DND-41 (cell line): ENCODE measurements at regions not wholly inside any gene's neighbourhood (a gene's known extent, or its start where the extent isn't known, plus 50 kb on each side); places are given as distances from the start of the nearest gene placed in this dataset.

Experiments
- ATAC-seq: fragments of 200-7000 bp; cut with Tn5 transposase; 3 replicates; pipeline ENCODE4 v1.9.1; 2021; ENCODE audit warnings: low read depth; ENCODE audit not compliant: insufficient read depth
- DNase-seq: peaks from one replicate; pipeline ENCODE4 v3.0.0-alpha.2; 2020
- H2AFZ ChIP-seq: 2 replicates; pipeline ENCODE4 v1.6.0; 2012; ENCODE audit warnings: low read depth, low read length
- H3K27ac ChIP-seq: 2 replicates; pipeline ENCODE4 v1.5.1; 2012; ENCODE audit warnings: low read length, inconsistent platforms
- H3K27me3 ChIP-seq: fragments of 200-600 bp; sonication (generic); 2 replicates; pipeline ENCODE4 v1.6.0; 2012; ENCODE audit warnings: low read length, mild to moderate bottlenecking, inconsistent platforms; ENCODE audit not compliant: insufficient read depth, poor library complexity
- H3K36me3 ChIP-seq: 2 replicates; pipeline ENCODE4 v1.5.1; 2012; ENCODE audit warnings: low read length, inconsistent platforms; ENCODE audit not compliant: insufficient read depth
- H3K4me1 ChIP-seq: 2 replicates; pipeline ENCODE4 v1.5.1; 2012; ENCODE audit warnings: mild to moderate bottlenecking, low read length; ENCODE audit not compliant: insufficient read depth
- H3K4me2 ChIP-seq: 2 replicates; pipeline ENCODE4 v1.6.0; 2012; ENCODE audit warnings: mild to moderate bottlenecking, moderate library complexity, low read length, inconsistent platforms; ENCODE audit not compliant: insufficient read depth
- H3K4me3 ChIP-seq, 2 experiments: fragments of 200-600 bp in 1 of 2; shearing (Covaris generic) in 1 of 2; 2 replicates each; pipeline ENCODE4 v1.5.1; 2012 to 2016; ENCODE audit warnings: inconsistent platforms in 2 of 2, low read length in 2 of 2, mild to moderate bottlenecking in 2 of 2, low read depth in 1 of 2, moderate library complexity in 1 of 2
- H3K79me2 ChIP-seq: 2 replicates; pipeline ENCODE4 v1.6.0; 2012; ENCODE audit warnings: low read length, inconsistent platforms; ENCODE audit not compliant: insufficient read depth
- H3K9ac ChIP-seq: 2 replicates; pipeline ENCODE4 v1.6.0; 2012; ENCODE audit warnings: low read depth, mild to moderate bottlenecking, inconsistent platforms, low read length, moderate library complexity
- H3K9me3 ChIP-seq: 2 replicates; pipeline ENCODE4 v1.5.1; 2012; ENCODE audit warnings: low read length, moderate library complexity, mild to moderate bottlenecking, inconsistent platforms; ENCODE audit not compliant: insufficient read depth, severe bottlenecking
- H4K20me1 ChIP-seq: 2 replicates; pipeline ENCODE4 v1.6.0; 2012; ENCODE audit warnings: low read length; ENCODE audit not compliant: insufficient read depth
- CTCF ChIP-seq: IDR thresholded peaks from 2 replicates; pipeline ENCODE4 v1.5.1; 2012; ENCODE audit warnings: borderline replicate concordance, low read length, moderate library complexity, mild to moderate bottlenecking; ENCODE audit not compliant: poor library complexity, severe bottlenecking; ENCODE audit errors: extremely low read depth
- EZH2 ChIP-seq: IDR thresholded peaks from 3 replicates; pipeline ENCODE4 v1.6.1; 2012; ENCODE audit warnings: borderline replicate concordance, low read depth, mild to moderate bottlenecking, moderate library complexity, low read length, inconsistent platforms; ENCODE audit not compliant: severe bottlenecking

GRCh38 chr4:34733185-34733941, 1511.0 kb downstream of the ARAP2 start:
- no peaks in the 10 kb centered on the region for H4K20me1 ChIP-seq
- H3K27me3 ChIP-seq = no peaks in the 10 kb centered on the region
- H3K4me1 ChIP-seq = no peaks in the 10 kb centered on the region
- no peak overlapping the region for H3K9ac ChIP-seq
- TF ChIP-seq EZH2 = no peak
- TF ChIP-seq CTCF = no peak
- ATAC-seq (no peak), DNase-seq (no peak)
- H3K4me3 ChIP-seq = no peak overlapping the region
- no peaks in the 10 kb centered on the region for H3K36me3 ChIP-seq
- H2AFZ ChIP-seq = no peak overlapping the region
- H3K79me2 ChIP-seq = no peaks in the 10 kb centered on the region
- H3K9me3 ChIP-seq = no peaks in the 10 kb centered on the region
- no peak overlapping the region for H3K4me2 ChIP-seq
- no peak overlapping the region for H3K27ac ChIP-seq

- Histone ChIP-seq H3K36me3 (no peaks in the 10 kb centered on the region), H3K4me1 (no peaks in the 10 kb centered on the region), H3K27me3 (no peaks in the 10 kb centered on the region), H2AFZ (no peak overlapping the region), H3K4me3 (no peak overlapping the region), H3K9me3 (no peaks in the 10 kb centered on the region), H3K79me2 (no peaks in the 10 kb centered on the region), H3K27ac (no peak overlapping the region), H4K20me1 (no peaks in the 10 kb centered on the region), H3K9ac (no peak overlapping the region), H3K4me2 (no peak overlapping the region)
- ATAC-seq (no peak), DNase-seq (no peak)
- no peak for TF ChIP-seq CTCF
These were observed 1477.4 kb downstream of the ARAP2 start for GRCh38 chr4:34766935-34767334.

GRCh38 chr4:34767407-34767806, 1476.9 kb downstream of the ARAP2 start:
- Histone ChIP-seq H3K4me2 (no peak overlapping the region), H3K79me2 (no peaks in the 10 kb centered on the region), H3K27me3 (no peaks in the 10 kb centered on the region), H3K4me1 (no peaks in the 10 kb centered on the region), H3K9me3 (no peaks in the 10 kb centered on the region), H2AFZ (no peak overlapping the region), H3K36me3 (no peaks in the 10 kb centered on the region), H4K20me1 (no peaks in the 10 kb centered on the region), H3K9ac (no peak overlapping the region), H3K4me3 (no peak overlapping the region), H3K27ac (no peak overlapping the region)
- DNase-seq (no peak), ATAC-seq (no peak)
- TF ChIP-seq EZH2 (no peak), CTCF (no peak)
